ENCODE measurements at regions not wholly inside any gene's neighbourhood (a gene's known extent, or its start where the extent isn't known, plus 50 kb on each side); places are given as distances from the start of the nearest gene placed in this dataset.

DNA sequence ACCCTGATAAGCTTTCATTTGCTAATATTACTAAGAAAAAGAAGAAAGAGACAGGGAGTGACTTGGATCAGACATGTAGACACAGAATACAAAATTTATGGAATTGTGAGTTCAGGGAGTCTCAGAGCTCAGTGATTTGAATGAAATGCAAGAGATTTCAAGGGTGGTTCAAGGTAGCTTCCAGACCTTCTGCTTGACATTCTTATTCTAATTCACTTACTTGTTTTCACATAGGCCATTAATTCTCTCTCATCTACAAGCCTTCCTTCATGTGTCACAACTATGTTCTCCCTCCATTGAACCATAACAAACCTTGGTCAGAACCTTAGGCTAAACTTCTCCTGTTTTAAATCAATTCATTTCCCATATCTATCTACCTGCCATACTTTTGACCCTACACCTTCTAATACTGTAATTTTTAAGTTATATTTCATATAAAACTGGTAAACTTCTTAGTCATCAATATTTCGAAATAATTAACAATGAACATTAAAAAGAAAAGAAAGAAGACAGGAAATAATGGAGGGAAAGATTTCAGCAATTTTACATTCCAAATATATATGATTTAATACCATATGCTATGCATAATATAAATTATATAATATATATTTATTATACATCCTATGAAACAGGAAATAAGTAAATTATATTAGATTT is 139.2 kb upstream of the PDE1A start:
- no peak overlapping the region for H3K4me3 Mint-ChIP-seq
- Histone ChIP-seq H3K27me3 (ENCODE audit: control insufficient read depth in 2 of 2, insufficient read depth in 2 of 2, low read length in 2 of 2) (no peaks in the 10 kb centered on the region), H3K9me3 (ENCODE audit: control insufficient read depth in 2 of 3, low read length in 3 of 3) (no peaks in the 10 kb centered on the region), H3K27ac (ENCODE audit: low read depth, low read length) (no peak overlapping the region), H3K4me3 (ENCODE audit: low read length) (no peak overlapping the region), H3K4me1 (ENCODE audit: control insufficient read depth in 2 of 2, insufficient read depth in 2 of 2, low read length in 2 of 2) (no peaks in the 10 kb centered on the region), H3K36me3 (ENCODE audit: control insufficient read depth in 2 of 3, insufficient read depth in 3 of 3, low read length in 3 of 3) (no peaks in the 10 kb centered on the region)
- no peaks in the 10 kb centered on the region for H3K36me3 Mint-ChIP-seq
- peaks cover 0 to 14% (median 3%) of the 10 kb centered on the region in 11 donors for H3K9me3 Mint-ChIP-seq
- H3K27ac Mint-ChIP-seq, result no peak overlapping the region
- DNase-seq, result no peak
- H3K27me3 Mint-ChIP-seq, result peaks cover 0 to 7% (median 0%) of the 10 kb centered on the region in 5 donors
- intact Hi-C loops (cut with micrococcal nuclease), result no loop called here
- CTCF ChIA-PET, result no interaction called here
- POLR2A ChIA-PET, result no interaction called here
- no peak for ATAC-seq
- no peaks in the 10 kb centered on the region for H3K4me1 Mint-ChIP-seq

DNA sequence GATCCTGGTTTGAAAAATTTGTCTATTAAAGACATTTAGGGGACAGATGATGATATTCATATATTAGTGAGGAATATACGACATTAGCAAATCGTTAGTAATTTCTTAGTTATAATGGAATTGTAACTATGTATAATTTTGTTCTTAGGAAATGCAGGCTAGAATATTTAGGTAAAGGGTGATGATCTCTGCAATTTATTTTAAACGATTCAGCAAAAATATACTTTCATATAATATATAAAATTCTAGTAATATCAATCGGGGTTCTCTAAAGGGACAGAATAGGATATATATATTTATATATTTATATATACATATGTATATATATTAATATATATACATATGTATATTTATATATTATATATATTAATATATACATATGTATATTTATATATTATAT is 142.5 kb upstream of the DNAJC10 start:
- H3K4me1 ChIP-seq (ENCODE audit: control insufficient read depth in 2 of 2, insufficient read depth in 2 of 2, low read length in 2 of 2), result no peaks in the 10 kb centered on the region
- Mint-ChIP-seq H3K27ac (no peak overlapping the region), H3K36me3 (no peaks in the 10 kb centered on the region), H3K27me3 (peaks cover 0 to 12% (median 6%) of the 10 kb centered on the region in 5 donors), H3K4me1 (peaks cover 0 to 1% (median 0%) of the 10 kb centered on the region in 7 donors), H3K4me3 (no peak overlapping the region), H3K9me3 (peaks cover 0 to 3% (median 0%) of the 10 kb centered on the region in 11 donors)
- ATAC-seq (no peak), DNase-seq (no peak)
- intact Hi-C loops (cut with micrococcal nuclease), result no loop called here
- H3K27ac ChIP-seq (ENCODE audit: low read depth, low read length), result no peak overlapping the region
- ChIA-PET POLR2A (no interaction called here), CTCF (no interaction called here)
- H3K27me3 ChIP-seq (ENCODE audit: control insufficient read depth in 2 of 2, insufficient read depth in 2 of 2, low read length in 2 of 2), result no peaks in the 10 kb centered on the region
- H3K36me3 ChIP-seq (ENCODE audit: control insufficient read depth in 2 of 3, insufficient read depth in 3 of 3, low read length in 3 of 3), result no peaks in the 10 kb centered on the region
- H3K4me3 ChIP-seq (ENCODE audit: low read length), result no peak overlapping the region
- no peaks in the 10 kb centered on the region for H3K9me3 ChIP-seq (ENCODE audit: control insufficient read depth in 2 of 3, low read length in 3 of 3)

DNA sequence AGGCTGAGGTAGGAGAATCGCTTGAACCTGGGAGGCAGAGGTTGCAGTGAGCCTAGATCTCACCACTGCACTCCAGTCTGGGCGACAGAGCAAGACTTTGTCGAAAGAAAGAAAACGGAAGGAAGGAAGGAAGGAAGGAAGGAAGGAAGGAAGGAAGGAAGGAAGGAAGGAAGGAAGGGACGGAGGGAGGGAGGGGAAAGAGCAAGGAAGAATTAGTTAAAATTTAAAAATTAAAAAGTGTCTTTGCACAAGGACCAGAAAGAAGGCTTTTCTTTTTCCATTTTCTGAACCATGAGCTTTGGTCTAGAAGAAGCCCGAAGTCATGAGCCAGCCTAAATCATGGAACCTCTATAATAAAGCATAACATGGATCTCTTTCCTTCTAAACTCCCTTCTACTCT is 138.2 kb upstream of the DNAJC10 start:
- intact Hi-C loops (cut with micrococcal nuclease), result no loop called here
- peaks cover 0 to 12% (median 6%) of the 10 kb centered on the region in 5 donors for H3K27me3 Mint-ChIP-seq
- Histone ChIP-seq H3K4me1 (ENCODE audit: control insufficient read depth in 2 of 2, insufficient read depth in 2 of 2, low read length in 2 of 2) (no peaks in the 10 kb centered on the region), H3K36me3 (ENCODE audit: control insufficient read depth in 2 of 3, insufficient read depth in 3 of 3, low read length in 3 of 3) (no peaks in the 10 kb centered on the region), H3K4me3 (ENCODE audit: low read length) (no peak overlapping the region), H3K27ac (ENCODE audit: low read depth, low read length) (no peak overlapping the region), H3K9me3 (ENCODE audit: control insufficient read depth in 2 of 3, low read length in 3 of 3) (no peaks in the 10 kb centered on the region), H3K27me3 (ENCODE audit: control insufficient read depth in 2 of 2, insufficient read depth in 2 of 2, low read length in 2 of 2) (no peaks in the 10 kb centered on the region)
- no peak for DNase-seq
- ChIA-PET POLR2A (no interaction called here), CTCF (no interaction called here)
- H3K4me3 Mint-ChIP-seq, result no peak overlapping the region
- peaks cover 0 to 3% (median 0%) of the 10 kb centered on the region in 11 donors for H3K9me3 Mint-ChIP-seq
- H3K27ac Mint-ChIP-seq, result no peak overlapping the region
- H3K4me1 Mint-ChIP-seq, result peaks cover 0 to 1% (median 0%) of the 10 kb centered on the region in 7 donors
- no peak for ATAC-seq
- no peaks in the 10 kb centered on the region for H3K36me3 Mint-ChIP-seq

- no peaks in the 10 kb centered on the region for H3K27me3 ChIP-seq (ENCODE audit: control insufficient read depth in 2 of 2, insufficient read depth in 2 of 2, low read length in 2 of 2)
- Mint-ChIP-seq H3K4me3 (no peak overlapping the region), H3K27me3 (peaks cover 0 to 12% (median 0%) of the 10 kb centered on the region in 5 donors), H3K27ac (no peak overlapping the region), H3K4me1 (peaks cover 0 to 1% (median 0%) of the 10 kb centered on the region in 7 donors), H3K9me3 (peaks cover 0 to 2% (median 0%) of the 10 kb centered on the region in 11 donors), H3K36me3 (no peaks in the 10 kb centered on the region)
- no peak overlapping the region for H3K4me3 ChIP-seq (ENCODE audit: low read length)
- intact Hi-C loops (cut with micrococcal nuclease), result no loop called here
- no peaks in the 10 kb centered on the region for H3K9me3 ChIP-seq (ENCODE audit: control insufficient read depth in 2 of 3, low read length in 3 of 3)
- POLR2A ChIA-PET, result no interaction called here
- ATAC-seq, result no peak
- CTCF ChIA-PET, result no interaction called here
- DNase-seq, result no peak
- H3K4me1 ChIP-seq (ENCODE audit: control insufficient read depth in 2 of 2, insufficient read depth in 2 of 2, low read length in 2 of 2), result no peaks in the 10 kb centered on the region
- H3K27ac ChIP-seq (ENCODE audit: low read depth, low read length), result no peak overlapping the region
- H3K36me3 ChIP-seq (ENCODE audit: control insufficient read depth in 2 of 3, insufficient read depth in 3 of 3, low read length in 3 of 3), result no peaks in the 10 kb centered on the region
Measured at GRCh38 chr2:182581196-182581935, 134.7 kb upstream of the DNAJC10 start.

DNA sequence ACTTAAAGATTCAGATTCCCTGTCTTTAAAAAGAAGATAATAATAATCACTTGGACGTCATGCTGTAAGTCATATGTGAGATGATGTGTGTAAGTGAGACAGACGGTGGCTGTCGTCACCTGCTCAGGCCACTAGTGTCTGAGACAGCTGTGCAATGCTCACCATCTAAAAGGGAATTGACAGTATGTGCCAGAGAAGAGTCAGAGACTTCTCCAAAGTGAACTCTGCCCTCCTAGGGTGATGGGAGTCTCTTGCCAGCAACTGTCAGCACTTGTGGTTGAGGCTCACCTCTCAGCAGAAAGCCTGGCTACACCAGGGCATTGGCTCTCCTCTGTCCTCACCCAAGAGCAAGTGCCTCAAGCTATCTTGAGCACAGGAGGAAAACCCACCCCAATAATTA is 131.6 kb upstream of the DNAJC10 start:
- no peaks in the 10 kb centered on the region for H3K9me3 Mint-ChIP-seq
- no peaks in the 10 kb centered on the region for H3K27me3 ChIP-seq (ENCODE audit: control insufficient read depth in 2 of 2, insufficient read depth in 2 of 2, low read length in 2 of 2)
- no peak overlapping the region for H3K4me3 ChIP-seq (ENCODE audit: low read length)
- no peak overlapping the region for H3K4me3 Mint-ChIP-seq
- no peaks in the 10 kb centered on the region for H3K4me1 ChIP-seq (ENCODE audit: control insufficient read depth in 2 of 2, insufficient read depth in 2 of 2, low read length in 2 of 2)
- CTCF ChIA-PET, result no interaction called here
- H3K27ac ChIP-seq (ENCODE audit: low read depth, low read length), result no peak overlapping the region
- DNase-seq (no peak), ATAC-seq (no peak)
- H3K36me3 Mint-ChIP-seq, result no peaks in the 10 kb centered on the region
- POLR2A ChIA-PET, result no interaction called here
- H3K27ac Mint-ChIP-seq, result no peak overlapping the region
- peaks cover 0 to 26% (median 5%) of the 10 kb centered on the region in 5 donors for H3K27me3 Mint-ChIP-seq
- intact Hi-C loops (cut with micrococcal nuclease), result no loop called here
- no peaks in the 10 kb centered on the region for H3K36me3 ChIP-seq (ENCODE audit: control insufficient read depth in 2 of 3, insufficient read depth in 3 of 3, low read length in 3 of 3)
- no peaks in the 10 kb centered on the region for H3K4me1 Mint-ChIP-seq
- no peaks in the 10 kb centered on the region for H3K9me3 ChIP-seq (ENCODE audit: control insufficient read depth in 2 of 3, low read length in 3 of 3)

- intact Hi-C loops (cut with micrococcal nuclease), result no loop called here
- no peaks in the 10 kb centered on the region for H3K36me3 Mint-ChIP-seq
- H3K4me1 ChIP-seq (ENCODE audit: control insufficient read depth in 2 of 2, insufficient read depth in 2 of 2, low read length in 2 of 2), result no peaks in the 10 kb centered on the region
- no peaks in the 10 kb centered on the region for H3K36me3 ChIP-seq (ENCODE audit: control insufficient read depth in 2 of 3, insufficient read depth in 3 of 3, low read length in 3 of 3)
- no peak for ATAC-seq
- no peak overlapping the region for H3K4me3 ChIP-seq (ENCODE audit: low read length)
- no peaks in the 10 kb centered on the region for H3K9me3 ChIP-seq (ENCODE audit: control insufficient read depth in 2 of 3, low read length in 3 of 3)
- H3K27ac Mint-ChIP-seq, result no peak overlapping the region
- no peak for DNase-seq
- H3K4me3 Mint-ChIP-seq, result no peak overlapping the region
- POLR2A ChIA-PET, result no interaction called here
- no peaks in the 10 kb centered on the region for H3K9me3 Mint-ChIP-seq
- H3K4me1 Mint-ChIP-seq, result no peaks in the 10 kb centered on the region
- peaks cover 0 to 27% (median 5%) of the 10 kb centered on the region in 5 donors for H3K27me3 Mint-ChIP-seq
- H3K27me3 ChIP-seq (ENCODE audit: control insufficient read depth in 2 of 2, insufficient read depth in 2 of 2, low read length in 2 of 2), result no peaks in the 10 kb centered on the region
- CTCF ChIA-PET, result no interaction called here
- H3K27ac ChIP-seq (ENCODE audit: low read depth, low read length), result no peak overlapping the region
Measured at GRCh38 chr2:182585001-182585400, 131.1 kb upstream of the DNAJC10 start.

- H3K36me3 ChIP-seq (ENCODE audit: control insufficient read depth in 2 of 3, insufficient read depth in 3 of 3, low read length in 3 of 3), result no peaks in the 10 kb centered on the region
Measured at GRCh38 chr2:182585430-182585829, 130.6 kb upstream of the DNAJC10 start.

More at GRCh38 chr2:182585430-182585829, 130.6 kb upstream of the DNAJC10 start:
- H3K4me1 Mint-ChIP-seq, result no peaks in the 10 kb centered on the region
- intact Hi-C loops (cut with micrococcal nuclease), result no loop called here
- H3K27me3 ChIP-seq (ENCODE audit: control insufficient read depth in 2 of 2, insufficient read depth in 2 of 2, low read length in 2 of 2), result no peaks in the 10 kb centered on the region
- H3K9me3 ChIP-seq (ENCODE audit: control insufficient read depth in 2 of 3, low read length in 3 of 3), result no peaks in the 10 kb centered on the region
- no peak for ATAC-seq
- no peaks in the 10 kb centered on the region for H3K4me1 ChIP-seq (ENCODE audit: control insufficient read depth in 2 of 2, insufficient read depth in 2 of 2, low read length in 2 of 2)
- POLR2A ChIA-PET, result no interaction called here
- H3K4me3 Mint-ChIP-seq, result no peak overlapping the region
- peaks cover 0 to 27% (median 5%) of the 10 kb centered on the region in 5 donors for H3K27me3 Mint-ChIP-seq
- CTCF ChIA-PET, result no interaction called here
- H3K27ac ChIP-seq (ENCODE audit: low read depth, low read length), result no peak overlapping the region
- no peaks in the 10 kb centered on the region for H3K9me3 Mint-ChIP-seq
- H3K27ac Mint-ChIP-seq, result no peak overlapping the region
- H3K36me3 Mint-ChIP-seq, result no peaks in the 10 kb centered on the region
- H3K4me3 ChIP-seq (ENCODE audit: low read length), result no peak overlapping the region
- DNase-seq, result no peak

All from naive thymus-derived CD4-positive, alpha-beta T cell (primary cell).